ENCODE measurements at regions not wholly inside any gene's neighbourhood (a gene's known extent, or its start where the extent isn't known, plus 50 kb on each side); places are given as distances from the start of the nearest gene placed in this dataset.

DNA sequence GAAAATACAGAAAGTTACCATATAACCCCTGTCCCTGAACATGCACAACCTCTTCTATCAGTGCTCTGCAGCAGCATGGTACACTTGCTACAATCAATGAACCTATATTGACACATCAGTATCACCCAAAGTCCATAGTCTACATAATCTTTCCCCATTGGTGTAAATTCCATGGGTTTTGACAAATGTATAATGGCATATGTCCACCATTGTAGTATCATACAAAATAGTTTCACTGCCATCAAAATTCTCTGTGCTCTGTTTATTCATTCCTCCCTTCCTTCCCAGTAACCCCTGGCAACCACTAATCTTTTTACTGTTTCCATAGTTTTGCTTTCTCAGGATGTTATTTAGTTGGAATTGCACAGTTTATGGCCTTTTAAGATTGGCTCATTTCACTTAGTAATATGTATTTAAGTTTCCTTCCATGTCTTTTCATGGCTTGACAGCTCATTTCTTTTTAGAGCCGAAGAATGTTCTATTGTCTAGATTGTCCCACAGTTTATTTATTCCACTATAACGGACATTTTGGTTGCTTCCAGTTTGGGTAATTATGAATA is 1707.0 kb downstream of the EFNA5 start:
- CTCF ChIA-PET (ENCODE audit: partially characterized antibody): no interaction called here
- H3K9me3 ChIP-seq (ENCODE audit: control insufficient read depth in 1 of 2, low read length in 2 of 2): no peaks in the 10 kb centered on the region
- POLR2A ChIA-PET (ENCODE audit: partially characterized antibody): no interaction called here
- H3K4me3 Mint-ChIP-seq: no peak overlapping the region
- H3K4me3 ChIP-seq (ENCODE audit: low read length in 2 of 2): no peak overlapping the region
- intact Hi-C loops (cut with micrococcal nuclease): no loop called here
- H3K27ac Mint-ChIP-seq: no peak overlapping the region
- H3K4me1 ChIP-seq (ENCODE audit: insufficient read depth, low read length): no peaks in the 10 kb centered on the region
- H3K27me3 ChIP-seq (ENCODE audit: insufficient read depth, low read length): no peaks in the 10 kb centered on the region
- H3K9me3 Mint-ChIP-seq: peaks cover 0 to 16% (median 4%) of the 10 kb centered on the region in 8 donors
- H3K4me1 Mint-ChIP-seq: no peaks in the 10 kb centered on the region
- H3K36me3 ChIP-seq (ENCODE audit: insufficient read depth, low read length): no peaks in the 10 kb centered on the region
- H3K27me3 Mint-ChIP-seq: no peaks in the 10 kb centered on the region
- H3K27ac ChIP-seq (ENCODE audit: low read depth, low read length): no peak overlapping the region
- no peaks in the 10 kb centered on the region for H3K36me3 Mint-ChIP-seq
- DNase-seq: no peak

DNA sequence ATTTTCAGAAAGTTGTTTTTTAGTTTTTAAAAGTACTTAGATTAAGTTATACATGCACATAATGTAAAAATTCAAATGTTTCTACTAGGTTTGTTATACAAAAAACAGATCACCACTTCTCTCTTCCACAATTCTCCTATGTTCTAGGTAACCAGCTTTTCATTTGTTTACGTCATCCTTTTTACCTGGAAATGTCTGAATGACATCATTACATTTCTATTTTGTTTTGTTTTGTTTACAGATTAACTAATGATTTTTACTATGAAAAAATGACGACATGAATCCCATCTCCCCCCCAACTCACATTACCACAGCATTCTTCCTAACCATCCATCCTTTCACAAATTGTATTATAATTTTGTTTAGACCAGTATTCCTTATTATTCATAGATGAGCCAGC is 1709.2 kb downstream of the EFNA5 start:
- Mint-ChIP-seq H3K4me3 (no peak overlapping the region), H3K27me3 (no peaks in the 10 kb centered on the region), H3K27ac (no peak overlapping the region), H3K36me3 (no peaks in the 10 kb centered on the region), H3K9me3 (peaks cover 0 to 20% (median 3%) of the 10 kb centered on the region in 8 donors), H3K4me1 (no peaks in the 10 kb centered on the region)
- intact Hi-C loops (cut with micrococcal nuclease): no loop called here
- no peaks in the 10 kb centered on the region for H3K9me3 ChIP-seq (ENCODE audit: control insufficient read depth in 1 of 2, low read length in 2 of 2)
- no peaks in the 10 kb centered on the region for H3K27me3 ChIP-seq (ENCODE audit: insufficient read depth, low read length)
- CTCF ChIA-PET (ENCODE audit: partially characterized antibody): no interaction called here
- DNase-seq: no peak
- POLR2A ChIA-PET (ENCODE audit: partially characterized antibody): no interaction called here
- H3K27ac ChIP-seq (ENCODE audit: low read depth, low read length): no peak overlapping the region
- H3K4me1 ChIP-seq (ENCODE audit: insufficient read depth, low read length): no peaks in the 10 kb centered on the region
- H3K4me3 ChIP-seq (ENCODE audit: low read length in 2 of 2): no peak overlapping the region
- no peaks in the 10 kb centered on the region for H3K36me3 ChIP-seq (ENCODE audit: insufficient read depth, low read length)

DNA sequence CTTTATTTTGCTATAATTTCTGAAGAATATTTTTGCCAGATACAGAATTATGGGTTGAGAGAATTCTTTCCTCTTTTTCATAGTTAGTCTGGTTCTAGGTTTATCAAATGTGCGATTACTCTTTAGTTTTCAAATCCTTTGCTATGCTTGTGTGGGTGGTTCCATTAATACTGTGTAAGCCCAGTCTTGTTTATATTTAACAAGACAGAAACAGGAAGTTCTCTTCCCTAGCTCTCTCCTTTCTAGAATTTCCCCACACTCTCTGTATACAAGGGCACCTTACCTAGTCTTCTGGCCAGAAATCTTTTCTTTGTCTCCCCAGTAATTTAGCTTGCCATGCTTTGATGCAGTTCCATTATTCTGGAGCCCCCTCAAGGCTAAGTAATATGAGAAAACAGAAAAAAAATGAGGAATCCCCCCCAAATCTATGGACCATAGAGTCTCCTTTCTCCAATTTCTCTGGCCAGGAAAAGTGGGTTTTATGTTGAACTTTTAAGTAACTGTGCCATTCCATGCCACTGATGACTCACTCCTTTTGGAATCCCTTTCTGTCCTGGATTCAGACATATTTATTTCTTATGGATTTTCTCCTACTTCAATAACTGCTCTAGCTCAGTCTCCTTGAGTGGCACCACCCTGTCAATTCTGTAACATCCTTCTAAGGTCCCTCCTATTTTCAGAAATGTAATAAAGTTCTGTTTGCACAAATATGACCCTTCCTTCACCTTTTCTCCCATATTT is 1714.1 kb downstream of the EFNA5 start:
- H3K36me3 Mint-ChIP-seq: no peaks in the 10 kb centered on the region
- Histone ChIP-seq H3K27ac (ENCODE audit: low read depth, low read length) (no peak overlapping the region), H3K27me3 (ENCODE audit: insufficient read depth, low read length) (no peaks in the 10 kb centered on the region), H3K36me3 (ENCODE audit: insufficient read depth, low read length) (no peaks in the 10 kb centered on the region), H3K4me3 (ENCODE audit: low read length in 2 of 2) (no peak overlapping the region), H3K4me1 (ENCODE audit: insufficient read depth, low read length) (no peaks in the 10 kb centered on the region), H3K9me3 (ENCODE audit: control insufficient read depth in 1 of 2, low read length in 2 of 2) (no peaks in the 10 kb centered on the region)
- no peaks in the 10 kb centered on the region for H3K27me3 Mint-ChIP-seq
- intact Hi-C loops (cut with micrococcal nuclease): no loop called here
- DNase-seq: no peak
- no peak overlapping the region for H3K4me3 Mint-ChIP-seq
- H3K9me3 Mint-ChIP-seq: peaks cover 0 to 8% (median 2%) of the 10 kb centered on the region in 8 donors
- H3K27ac Mint-ChIP-seq: no peak overlapping the region
- H3K4me1 Mint-ChIP-seq: no peaks in the 10 kb centered on the region
- ChIA-PET CTCF (ENCODE audit: partially characterized antibody) (no interaction called here), POLR2A (ENCODE audit: partially characterized antibody) (no interaction called here)

DNA sequence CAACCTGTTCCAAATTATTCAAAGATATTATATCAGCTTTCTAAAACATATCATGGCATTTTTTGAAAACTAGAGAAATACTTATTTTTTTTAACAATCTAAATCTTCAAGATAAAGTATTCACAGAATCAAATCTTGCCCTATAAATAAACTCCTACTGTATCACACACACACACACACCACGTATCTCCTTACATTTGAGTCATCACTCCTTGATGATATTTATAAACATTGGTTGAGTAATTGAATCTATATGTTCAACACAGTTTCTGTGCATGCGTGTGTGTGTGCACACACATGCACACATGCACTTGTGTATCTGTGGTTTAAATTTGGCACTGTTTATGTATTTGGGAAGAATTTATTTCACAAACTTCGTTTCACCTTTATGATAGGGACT is 1716.4 kb downstream of the EFNA5 start:
- POLR2A ChIA-PET (ENCODE audit: partially characterized antibody): no interaction called here
- intact Hi-C loops (cut with micrococcal nuclease): no loop called here

DNA sequence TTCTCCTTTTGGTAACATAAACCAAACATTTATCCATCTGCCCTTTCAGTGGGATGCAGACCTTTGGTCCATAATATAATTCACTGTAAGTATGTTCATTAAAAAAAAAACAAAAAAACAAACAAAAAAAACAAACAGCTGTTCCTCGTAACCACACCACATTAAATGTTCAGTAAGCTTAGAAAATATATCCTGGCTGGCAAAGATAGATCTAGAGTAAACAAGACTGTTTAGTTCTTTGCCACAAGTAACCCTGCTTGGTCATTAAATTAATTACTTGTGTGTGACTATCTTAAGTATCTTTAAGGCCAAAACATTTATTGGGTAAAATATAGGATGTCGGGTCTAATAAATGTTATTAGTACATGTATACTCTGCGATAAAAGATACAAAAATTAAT is 1717.1 kb downstream of the EFNA5 start:
- peaks cover 0 to 8% (median 4%) of the 10 kb centered on the region in 8 donors for H3K9me3 Mint-ChIP-seq

More for the DNA sequence above, 1716.4 kb downstream of the EFNA5 start:
- H3K27me3 Mint-ChIP-seq: no peaks in the 10 kb centered on the region
- Histone ChIP-seq H3K27me3 (ENCODE audit: insufficient read depth, low read length) (no peaks in the 10 kb centered on the region), H3K9me3 (ENCODE audit: control insufficient read depth in 1 of 2, low read length in 2 of 2) (peaks cover 0 to 3% of the 10 kb centered on the region in 2 donors), H3K4me1 (ENCODE audit: insufficient read depth, low read length) (no peaks in the 10 kb centered on the region), H3K36me3 (ENCODE audit: insufficient read depth, low read length) (no peaks in the 10 kb centered on the region), H3K27ac (ENCODE audit: low read depth, low read length) (no peak overlapping the region), H3K4me3 (ENCODE audit: low read length in 2 of 2) (no peak overlapping the region)
- no peak overlapping the region for H3K4me3 Mint-ChIP-seq
- H3K27ac Mint-ChIP-seq: no peak overlapping the region
- no peak for DNase-seq
- H3K4me1 Mint-ChIP-seq: no peaks in the 10 kb centered on the region
- H3K9me3 Mint-ChIP-seq: peaks cover 0 to 6% (median 4%) of the 10 kb centered on the region in 8 donors
- CTCF ChIA-PET (ENCODE audit: partially characterized antibody): no interaction called here
- H3K36me3 Mint-ChIP-seq: no peaks in the 10 kb centered on the region

DNA sequence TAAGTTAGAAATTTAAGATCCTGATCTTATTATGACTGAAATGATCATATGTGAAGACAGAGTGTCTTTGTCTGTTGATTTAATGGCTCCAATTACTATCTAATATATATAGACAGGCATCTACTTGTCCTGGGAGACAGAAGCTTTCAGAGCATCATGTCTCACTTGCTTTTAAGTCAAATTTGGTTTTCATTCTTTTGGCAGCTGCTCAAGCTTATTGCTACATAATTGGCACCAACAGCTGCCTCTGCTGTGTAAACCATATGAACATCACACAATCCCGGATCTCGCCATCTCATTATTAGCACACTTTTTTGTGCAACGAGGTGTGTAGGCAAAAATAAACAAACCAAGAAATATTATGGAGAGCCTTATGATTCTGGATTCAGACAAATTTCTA is 1717.9 kb downstream of the EFNA5 start:
- H3K27me3 Mint-ChIP-seq: no peaks in the 10 kb centered on the region
- H3K4me3 Mint-ChIP-seq: no peak overlapping the region
- H3K9me3 ChIP-seq (ENCODE audit: control insufficient read depth in 1 of 2, low read length in 2 of 2): peaks cover 0 to 3% of the 10 kb centered on the region in 2 donors
- H3K36me3 Mint-ChIP-seq: no peaks in the 10 kb centered on the region
- H3K4me1 Mint-ChIP-seq: no peaks in the 10 kb centered on the region
- H3K27me3 ChIP-seq (ENCODE audit: insufficient read depth, low read length): no peaks in the 10 kb centered on the region
- ChIA-PET POLR2A (ENCODE audit: partially characterized antibody) (no interaction called here), CTCF (ENCODE audit: partially characterized antibody) (no interaction called here)
- DNase-seq: no peak
- peaks cover 0 to 7% (median under 1%) of the 10 kb centered on the region in 8 donors for H3K9me3 Mint-ChIP-seq
- H3K27ac Mint-ChIP-seq: no peak overlapping the region
- intact Hi-C loops (cut with micrococcal nuclease): no loop called here
- H3K36me3 ChIP-seq (ENCODE audit: insufficient read depth, low read length): no peaks in the 10 kb centered on the region
- no peak overlapping the region for H3K4me3 ChIP-seq (ENCODE audit: low read length in 2 of 2)
- no peak overlapping the region for H3K27ac ChIP-seq (ENCODE audit: low read depth, low read length)
- H3K4me1 ChIP-seq (ENCODE audit: insufficient read depth, low read length): no peaks in the 10 kb centered on the region

More for the DNA sequence above, 1717.1 kb downstream of the EFNA5 start:
- intact Hi-C loops (cut with micrococcal nuclease): no loop called here
- H3K4me3 ChIP-seq (ENCODE audit: low read length in 2 of 2): no peak overlapping the region
- ChIA-PET POLR2A (ENCODE audit: partially characterized antibody) (no interaction called here), CTCF (ENCODE audit: partially characterized antibody) (no interaction called here)
- H3K27me3 Mint-ChIP-seq: no peaks in the 10 kb centered on the region
- H3K4me1 Mint-ChIP-seq: no peaks in the 10 kb centered on the region
- H3K36me3 ChIP-seq (ENCODE audit: insufficient read depth, low read length): no peaks in the 10 kb centered on the region
- H3K4me1 ChIP-seq (ENCODE audit: insufficient read depth, low read length): no peaks in the 10 kb centered on the region
- no peak overlapping the region for H3K27ac Mint-ChIP-seq
- no peak overlapping the region for H3K27ac ChIP-seq (ENCODE audit: low read depth, low read length)
- H3K9me3 ChIP-seq (ENCODE audit: control insufficient read depth in 1 of 2, low read length in 2 of 2): peaks cover 0 to 3% of the 10 kb centered on the region in 2 donors
- H3K4me3 Mint-ChIP-seq: no peak overlapping the region
- H3K36me3 Mint-ChIP-seq: no peaks in the 10 kb centered on the region
- H3K27me3 ChIP-seq (ENCODE audit: insufficient read depth, low read length): no peaks in the 10 kb centered on the region
- DNase-seq: no peak

DNA sequence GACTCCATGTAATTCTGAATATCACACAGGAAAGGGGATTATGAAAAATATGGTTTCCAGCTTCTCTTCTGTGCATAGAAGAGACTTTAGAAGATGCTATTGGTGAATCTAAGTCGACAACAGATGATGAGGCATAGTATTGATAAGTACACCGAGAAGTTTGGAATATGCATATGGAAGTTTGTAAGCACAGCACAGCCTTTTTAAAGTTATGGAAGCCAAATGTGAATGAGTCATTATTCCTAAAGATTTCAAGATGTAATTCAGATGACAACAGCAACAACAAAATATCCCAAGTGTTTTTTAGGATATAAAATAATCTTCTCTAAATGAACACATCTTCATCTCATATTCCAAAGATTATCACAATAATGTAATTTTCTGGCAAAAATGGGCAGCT is 1723.3 kb downstream of the EFNA5 start:
- no peak overlapping the region for H3K4me3 ChIP-seq (ENCODE audit: low read length in 2 of 2)
- Mint-ChIP-seq H3K9me3 (peaks cover 0 to 11% (median 4%) of the 10 kb centered on the region in 8 donors), H3K4me3 (no peak overlapping the region), H3K4me1 (no peaks in the 10 kb centered on the region), H3K36me3 (no peaks in the 10 kb centered on the region), H3K27ac (no peak overlapping the region), H3K27me3 (no peaks in the 10 kb centered on the region)
- no peaks in the 10 kb centered on the region for H3K4me1 ChIP-seq (ENCODE audit: insufficient read depth, low read length)
- POLR2A ChIA-PET (ENCODE audit: partially characterized antibody): no interaction called here
- no peak for DNase-seq
- intact Hi-C loops (cut with micrococcal nuclease): no loop called here
- H3K27ac ChIP-seq (ENCODE audit: low read depth, low read length): no peak overlapping the region
- no peaks in the 10 kb centered on the region for H3K27me3 ChIP-seq (ENCODE audit: insufficient read depth, low read length)
- CTCF ChIA-PET (ENCODE audit: partially characterized antibody): no interaction called here
- no peaks in the 10 kb centered on the region for H3K36me3 ChIP-seq (ENCODE audit: insufficient read depth, low read length)
- H3K9me3 ChIP-seq (ENCODE audit: control insufficient read depth in 1 of 2, low read length in 2 of 2): peaks cover 0 to 3% of the 10 kb centered on the region in 2 donors
